Activated CD4-positive, alpha-beta T cell treated with anti-CD3 and anti-CD28 coated beads, Interleukin-2, amount 50 U/mL, for 16 hours (primary cell): ENCODE measurements at regions not wholly inside any gene's neighbourhood (a gene's known extent, or its start where the extent isn't known, plus 50 kb on each side); places are given as distances from the start of the nearest gene placed in this dataset.

Experiments
- DNase-seq: peaks from one replicate; pipeline ENCODE4 v3.0.0-alpha.2; 2020

DNA sequence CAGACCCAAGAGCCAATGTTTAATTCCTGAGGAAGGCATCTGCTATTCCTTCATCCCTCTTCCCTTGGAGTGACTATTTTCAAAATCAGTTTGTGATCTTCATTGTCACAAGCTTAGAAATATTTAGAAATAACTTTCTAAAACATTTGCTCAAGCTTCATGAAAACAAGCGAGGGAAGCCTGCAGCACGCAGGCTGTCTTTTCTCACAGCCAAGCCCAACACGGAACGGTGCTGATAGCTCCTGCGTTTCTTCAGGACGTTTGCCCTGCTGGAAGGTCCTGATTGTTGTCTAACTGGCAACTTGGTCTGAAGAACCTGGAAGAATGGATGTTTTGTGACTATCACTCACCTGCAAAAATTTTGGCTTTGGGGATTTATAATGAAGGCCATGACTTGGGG is 152.5 kb downstream of the FGF9 start:
- DNase-seq = no peak

DNA sequence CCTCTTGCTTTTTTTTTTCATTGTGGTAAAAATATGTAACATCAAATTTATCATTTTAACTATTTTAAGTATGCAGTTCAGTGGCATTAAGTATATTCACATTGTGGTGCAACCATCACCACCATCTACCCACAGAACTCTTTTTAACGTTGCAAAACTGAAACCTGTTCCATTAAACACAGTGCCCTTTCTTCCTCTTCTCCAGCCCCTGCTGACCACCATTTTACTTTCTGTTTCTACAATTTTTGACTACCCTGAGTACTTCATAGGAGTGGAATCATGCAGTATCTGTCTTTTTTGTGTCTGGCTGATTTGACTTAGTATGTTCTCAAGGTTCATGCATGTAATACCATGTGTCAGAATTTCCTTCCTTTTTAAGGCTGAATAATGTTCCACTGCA is 153.1 kb downstream of the FGF9 start:
- DNase-seq = no peak

DNA sequence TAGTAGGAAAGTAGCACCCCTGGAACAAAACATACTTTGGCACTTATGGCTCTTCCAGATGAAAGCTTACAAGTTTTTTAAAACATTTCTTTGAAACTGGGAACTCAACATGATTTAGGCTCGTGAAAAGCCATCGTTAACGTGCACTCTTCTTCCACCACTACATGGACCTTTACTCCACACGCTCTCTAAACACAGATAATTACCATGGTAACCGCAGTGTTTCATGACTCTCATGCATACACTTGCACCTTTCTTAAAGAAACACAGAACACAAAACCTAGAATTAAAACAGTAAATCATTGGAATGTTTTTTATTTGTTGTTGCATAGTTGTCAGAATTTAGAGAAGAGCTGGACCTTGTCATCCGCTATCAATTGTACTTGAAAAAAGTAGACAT is 154.3 kb downstream of the FGF9 start:
- DNase-seq = no peak

DNA sequence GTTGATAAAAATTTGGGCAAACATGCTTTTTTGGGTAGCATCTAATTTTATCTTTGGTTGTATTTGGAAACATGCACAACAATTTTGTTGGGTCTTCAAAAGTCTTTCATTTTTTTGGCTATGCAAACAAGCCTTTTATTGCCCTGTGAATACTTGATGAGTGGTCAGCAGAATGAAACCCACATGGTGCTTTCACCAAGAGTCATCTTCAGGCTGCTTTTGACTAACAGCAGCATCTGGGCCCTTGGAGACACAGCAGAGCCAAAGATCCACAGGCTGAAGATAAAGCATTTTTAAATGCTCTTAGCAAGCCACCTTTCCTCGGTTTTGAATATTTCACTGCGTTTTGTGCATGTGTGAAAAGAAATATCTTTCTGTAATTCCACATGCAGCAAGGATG is 154.9 kb downstream of the FGF9 start:
- no peak for DNase-seq

DNA sequence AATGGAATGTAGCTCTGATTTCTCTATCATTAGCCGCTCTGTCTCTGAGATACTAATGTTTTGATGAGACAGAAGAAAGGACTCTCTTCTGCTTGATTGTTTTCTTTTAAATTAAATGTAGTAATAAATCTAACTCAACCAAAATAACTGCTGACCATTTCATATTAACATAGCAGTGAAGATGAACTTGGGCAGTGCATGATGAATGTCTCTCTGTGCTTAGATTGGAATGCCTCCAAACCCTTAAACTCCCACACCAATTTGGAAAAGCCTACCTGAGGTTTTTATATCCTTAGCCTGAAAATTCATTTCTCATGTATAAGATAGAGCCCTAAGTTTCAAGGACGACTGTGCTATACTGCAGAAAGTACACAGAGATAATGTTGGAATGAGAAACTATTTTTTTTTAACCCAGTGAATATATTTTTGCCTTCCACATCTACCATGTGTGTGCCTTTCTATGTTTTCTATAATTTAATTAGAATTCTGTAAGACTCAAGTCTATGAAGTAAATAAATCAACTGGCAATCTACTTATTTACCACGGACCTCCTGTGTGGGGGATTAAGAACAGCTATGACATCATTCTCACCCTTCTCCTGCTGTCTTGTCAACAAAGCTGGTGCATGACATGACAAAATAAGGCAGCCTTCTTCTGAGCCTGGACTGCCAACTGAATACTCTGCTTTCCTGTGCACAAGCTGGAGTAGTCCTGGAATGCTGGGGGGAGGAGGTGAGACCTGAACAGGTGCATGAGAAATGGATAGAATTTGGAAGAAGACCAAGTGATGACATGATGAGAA is 155.5 kb downstream of the FGF9 start:
- no peak for DNase-seq

DNA sequence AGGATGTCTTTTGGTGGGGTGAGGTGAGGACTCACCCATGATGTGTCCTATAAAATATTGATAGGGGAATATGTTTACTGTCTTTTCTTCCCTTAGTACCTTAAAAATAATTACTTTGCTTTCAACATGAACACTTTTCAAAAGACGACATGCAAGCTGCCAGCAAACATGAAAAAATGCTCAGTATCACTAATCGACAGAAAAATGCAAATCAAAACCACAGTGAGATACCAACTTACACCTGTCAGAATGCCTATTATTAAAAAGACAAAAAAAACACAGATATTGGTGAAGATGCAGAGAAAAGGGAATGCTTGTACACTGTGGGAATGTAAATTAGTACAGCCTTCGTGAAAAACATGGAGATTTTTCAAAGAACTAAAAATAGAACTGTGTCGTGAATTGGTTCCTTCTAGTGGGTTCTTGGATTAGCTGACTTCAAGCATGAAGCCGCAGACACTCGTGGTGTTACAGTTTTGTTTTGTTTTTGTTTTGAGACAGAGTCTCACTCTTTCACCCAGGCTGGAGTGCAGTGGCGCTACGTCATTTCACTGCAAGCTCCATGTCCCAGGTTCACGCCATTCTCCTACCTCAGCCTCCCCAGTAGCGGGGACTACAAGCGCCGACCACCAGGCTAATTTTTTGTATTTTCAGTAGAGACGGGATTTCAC is 160.9 kb downstream of the FGF9 start:
- no peak for DNase-seq

DNA sequence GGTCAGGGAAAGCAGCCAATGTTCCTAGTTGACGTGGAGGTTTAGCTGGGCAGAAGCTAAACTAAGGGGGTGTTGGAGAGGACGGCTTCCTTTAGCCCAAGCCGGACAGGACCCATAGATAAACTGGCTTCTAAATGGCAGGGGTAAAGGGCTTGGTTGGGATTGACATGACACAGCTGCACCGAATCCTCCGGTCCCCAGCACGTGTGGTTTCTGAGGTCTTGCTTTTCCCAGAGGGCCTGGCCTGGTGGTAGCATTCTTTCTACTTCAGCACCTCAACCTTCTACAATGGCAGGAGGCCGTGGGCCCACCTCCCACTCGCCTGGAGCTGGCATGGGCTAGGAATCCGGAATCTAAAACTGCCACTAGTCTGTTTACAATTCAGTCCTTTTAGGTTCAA is 163.0 kb downstream of the FGF9 start:
- DNase-seq = no peak

DNA sequence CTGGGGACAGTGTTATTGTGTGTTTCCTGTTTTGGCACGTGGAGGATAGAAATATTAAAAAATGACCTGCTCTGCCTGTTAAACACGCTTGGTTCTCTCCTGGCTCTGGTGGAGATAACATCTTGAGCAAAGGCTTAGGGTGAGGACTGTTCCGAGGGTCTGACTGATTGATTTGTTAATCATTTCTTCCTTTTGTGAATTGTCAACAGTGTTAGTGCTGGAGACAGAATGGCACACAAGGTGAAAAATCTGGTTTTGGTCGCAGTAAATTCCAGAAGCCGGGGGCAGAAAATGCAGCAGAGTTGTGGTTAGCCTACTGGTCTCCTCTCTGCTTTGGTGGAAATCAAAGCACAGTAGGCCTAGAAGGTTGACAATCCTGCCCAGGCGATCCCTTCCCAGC is 163.6 kb downstream of the FGF9 start:
- DNase-seq = no peak

DNA sequence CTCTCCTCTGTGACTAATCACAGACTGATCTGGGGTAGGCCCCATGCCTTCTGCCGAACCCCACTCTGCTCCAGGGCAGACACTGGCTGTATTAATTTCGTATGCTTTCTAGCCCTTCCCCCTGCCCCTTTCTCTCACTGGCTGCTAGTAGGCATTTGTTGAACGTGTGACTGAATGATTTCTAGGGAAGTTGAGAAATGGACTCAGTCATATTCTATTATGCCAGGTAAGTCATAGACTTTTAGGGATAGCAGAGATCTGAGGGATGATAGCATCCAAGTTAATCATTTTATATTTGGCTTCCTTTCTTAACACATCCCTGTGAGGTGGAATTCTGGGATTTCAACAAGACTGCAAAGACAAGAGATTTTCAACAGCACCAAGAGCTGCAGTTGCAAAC is 166.4 kb downstream of the FGF9 start:
- DNase-seq = no peak

DNA sequence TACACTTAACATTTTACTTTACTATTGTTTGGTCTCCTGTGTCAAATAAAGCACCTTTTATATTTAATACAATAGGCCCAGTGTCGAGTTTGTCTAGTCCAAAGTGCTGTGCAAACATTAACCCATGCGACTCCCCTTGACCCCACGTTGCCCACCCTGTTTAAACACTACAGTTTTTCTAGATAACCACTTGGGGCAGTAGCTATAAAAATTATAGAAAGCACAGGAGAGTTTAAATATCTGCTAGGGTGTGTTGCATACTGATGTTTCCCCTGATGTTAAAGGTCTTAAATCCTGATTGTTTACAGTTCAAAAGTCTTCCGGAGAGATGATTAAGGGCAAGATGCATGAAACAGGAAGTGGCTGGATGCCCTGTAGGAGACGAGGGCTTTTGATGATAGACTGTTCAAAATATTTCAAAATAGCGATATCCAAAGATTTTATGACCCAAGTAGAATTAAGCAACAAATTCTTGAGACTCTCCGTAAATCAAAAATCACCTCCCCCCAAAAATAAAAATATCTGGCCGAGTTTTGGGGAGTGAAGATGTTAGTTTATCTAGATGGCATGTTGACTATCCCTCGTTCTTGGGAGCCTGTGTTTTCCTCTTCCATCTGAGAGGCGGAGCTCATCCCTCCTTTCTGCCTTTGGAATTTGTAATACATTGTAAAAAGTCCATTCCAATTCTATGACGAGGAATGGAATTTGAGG is 167.1 kb downstream of the FGF9 start:
- DNase-seq = no peak

DNA sequence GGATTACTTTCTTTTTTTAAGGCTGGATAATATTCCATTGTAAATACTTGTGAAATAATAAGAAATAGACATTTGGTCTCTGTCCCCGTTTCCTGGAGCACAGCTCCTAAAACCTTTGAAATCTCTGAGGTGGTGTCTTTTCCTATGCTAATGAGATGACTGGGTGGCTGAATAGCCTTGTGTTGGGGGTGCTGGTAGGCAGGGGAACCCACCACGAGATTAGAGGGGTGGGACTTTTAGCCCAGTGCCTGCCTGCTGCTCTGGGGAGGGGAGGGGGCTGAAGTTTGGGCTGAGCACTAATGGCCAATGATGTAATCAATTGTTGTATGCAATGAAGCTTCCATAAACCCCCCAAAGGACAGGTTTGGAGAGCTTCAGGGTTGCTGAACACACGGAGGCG is 175.7 kb downstream of the FGF9 start:
- no peak for DNase-seq

DNA sequence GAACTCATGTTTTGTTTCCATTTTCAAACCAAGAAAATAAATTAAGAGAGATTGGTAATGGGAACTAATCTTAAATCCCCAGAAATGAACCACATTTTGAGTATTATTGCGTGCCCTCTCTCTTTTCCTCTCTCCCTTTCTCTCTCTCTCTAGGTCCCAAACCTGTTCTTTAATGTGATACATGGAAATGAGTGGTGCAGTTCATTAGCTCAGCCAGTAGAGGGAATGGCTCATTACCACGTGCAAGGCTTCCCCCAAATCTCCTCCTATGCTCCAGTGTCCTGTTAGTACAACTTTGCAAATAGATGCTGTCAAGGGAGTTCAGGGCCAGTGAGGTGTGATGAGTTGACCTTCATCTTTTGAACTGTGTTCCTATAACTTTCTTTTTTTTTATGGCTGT is 178.4 kb downstream of the FGF9 start:
- peak; percentile 23 for DNase-seq

DNA sequence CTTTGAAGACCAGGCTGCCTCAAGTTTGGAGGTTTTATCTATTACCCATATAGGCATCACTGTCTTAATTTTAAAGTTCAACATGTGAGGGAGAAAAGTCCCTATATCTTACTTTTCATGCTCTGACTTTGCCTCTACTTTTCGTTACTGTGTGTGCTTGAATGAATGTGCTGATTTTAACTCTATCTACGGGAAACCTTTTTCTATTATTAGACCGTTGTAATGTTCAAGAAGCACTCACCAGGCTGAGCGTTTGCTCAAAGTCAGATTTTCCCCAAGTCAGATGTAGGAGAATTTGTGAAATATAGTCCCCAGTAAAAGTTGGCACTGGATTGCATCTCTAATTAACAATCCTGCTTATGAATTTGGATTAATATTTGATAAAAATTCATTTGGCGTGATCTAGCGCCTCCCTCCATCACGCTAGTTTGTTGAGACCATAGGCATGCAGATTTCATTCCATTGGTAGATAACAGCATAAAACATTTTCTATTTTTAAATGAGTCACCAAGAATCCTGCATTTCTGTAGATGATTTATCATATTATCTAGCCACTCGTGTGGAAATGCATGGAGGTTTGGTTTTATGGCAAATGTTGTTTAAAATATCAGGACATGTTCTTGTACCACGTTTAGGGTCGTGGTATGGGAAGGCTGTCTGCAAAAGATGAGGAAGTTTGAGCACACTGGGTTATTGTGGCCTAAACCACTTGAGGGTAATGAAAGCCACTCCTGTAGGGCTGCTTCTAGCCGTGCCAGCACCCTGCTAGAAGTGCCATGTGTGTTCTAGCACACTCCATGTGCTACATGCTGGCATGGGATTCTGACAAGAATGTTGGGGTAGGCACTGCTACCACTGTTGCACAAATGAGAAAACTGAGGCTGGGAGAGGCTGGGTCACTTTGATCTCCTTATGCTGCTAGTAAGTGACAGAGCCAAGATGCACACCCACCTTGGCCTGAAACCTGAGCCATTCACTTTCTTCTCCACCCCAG is 179.4 kb downstream of the FGF9 start:
- no peak for DNase-seq

DNA sequence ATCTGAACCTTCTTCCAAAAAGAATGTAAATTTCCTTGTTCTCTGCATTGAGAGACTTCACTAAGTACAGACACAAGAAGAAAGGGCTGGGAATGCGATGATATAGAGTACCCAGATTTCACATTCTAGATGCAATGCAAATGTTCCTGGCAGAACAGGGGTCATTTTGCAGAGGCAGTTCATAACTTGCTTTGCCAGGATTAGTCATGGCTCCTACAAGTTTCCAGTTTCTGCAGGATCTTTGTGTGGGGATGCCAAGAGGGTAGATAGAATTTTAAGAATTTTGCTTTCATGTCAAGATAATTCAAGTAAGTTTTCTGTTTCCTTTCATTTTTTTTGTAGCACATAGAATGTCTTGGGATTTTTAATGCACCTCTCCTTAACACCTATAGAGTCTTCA is 181.2 kb downstream of the FGF9 start:
- DNase-seq = no peak

DNA sequence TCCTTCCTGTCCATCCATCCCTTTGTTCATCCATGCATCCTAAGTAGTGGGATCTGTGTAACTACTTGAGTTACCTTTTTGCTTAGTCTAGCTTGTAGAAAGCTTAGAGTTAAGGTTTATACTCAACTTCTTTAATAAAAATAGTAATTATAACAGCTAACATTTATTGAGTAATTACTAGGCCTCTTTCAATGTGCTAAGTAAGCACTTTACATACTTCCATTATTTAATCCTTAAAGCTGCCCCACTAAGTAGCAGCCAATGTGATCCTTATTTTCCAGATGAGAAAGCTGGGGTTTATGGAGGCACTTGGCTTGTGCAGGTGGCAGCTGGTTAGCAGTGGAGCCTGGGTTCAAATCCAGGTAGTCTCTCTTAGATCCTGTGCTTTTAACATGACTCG is 182.9 kb downstream of the FGF9 start:
- DNase-seq = no peak

DNA sequence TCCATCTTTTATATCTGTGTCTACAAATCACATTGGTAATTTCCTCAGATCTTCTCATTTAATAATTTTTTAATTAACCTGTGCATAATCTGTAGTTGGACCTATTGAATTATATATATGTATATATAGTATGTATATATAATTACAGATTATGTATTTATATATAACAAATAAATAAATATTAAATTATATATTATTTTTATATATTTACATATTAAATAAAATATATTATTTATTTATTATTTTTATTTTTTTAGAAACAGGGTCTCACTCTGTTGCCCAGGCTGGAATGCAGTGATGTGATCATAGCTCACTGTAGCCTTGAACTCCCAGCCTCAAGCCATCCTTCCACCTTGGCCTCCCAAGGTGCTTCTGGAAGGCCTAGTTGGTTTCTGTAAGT is 197.9 kb downstream of the FGF9 start:
- no peak for DNase-seq

DNA sequence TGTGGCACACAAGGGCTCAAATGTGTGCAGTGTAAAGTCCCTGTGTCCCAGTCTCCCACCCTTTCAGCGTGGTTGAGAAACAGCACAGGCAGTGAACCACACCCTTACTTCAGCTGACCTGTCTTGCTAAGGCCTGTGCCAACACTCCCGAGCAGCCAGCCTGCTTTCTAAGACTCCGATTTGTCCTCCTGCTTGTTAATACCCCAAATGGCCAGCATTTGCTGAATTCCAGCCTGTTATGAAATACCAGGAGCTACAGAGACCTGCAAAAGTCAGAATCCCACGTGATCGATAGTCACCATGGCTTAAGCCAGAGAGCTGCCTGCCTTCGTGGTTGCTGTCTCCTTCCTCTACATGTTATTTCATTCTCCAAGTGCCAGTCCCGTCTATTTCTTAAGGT is 200.5 kb downstream of the FGF9 start:
- no peak for DNase-seq

DNA sequence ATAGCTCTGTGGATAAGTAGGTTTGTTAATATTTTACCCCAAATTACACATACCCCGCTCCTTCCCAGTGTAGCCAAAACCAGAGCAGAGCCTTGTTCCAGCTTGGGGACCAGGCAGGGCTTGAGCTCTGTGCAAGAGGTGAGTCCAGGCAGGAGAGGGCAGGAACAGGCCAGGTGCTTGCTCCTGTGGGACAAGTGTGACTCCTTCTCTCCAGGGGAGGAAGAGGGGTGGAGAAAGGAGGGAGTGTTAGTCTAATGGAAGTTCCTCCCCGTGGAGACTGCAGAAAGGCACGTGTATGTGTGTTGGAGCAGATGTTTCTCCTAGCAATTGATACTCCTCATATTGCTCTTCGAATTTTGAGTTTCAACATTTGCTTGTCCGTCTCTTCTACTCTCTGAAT is 201.0 kb downstream of the FGF9 start:
- DNase-seq = no peak

DNA sequence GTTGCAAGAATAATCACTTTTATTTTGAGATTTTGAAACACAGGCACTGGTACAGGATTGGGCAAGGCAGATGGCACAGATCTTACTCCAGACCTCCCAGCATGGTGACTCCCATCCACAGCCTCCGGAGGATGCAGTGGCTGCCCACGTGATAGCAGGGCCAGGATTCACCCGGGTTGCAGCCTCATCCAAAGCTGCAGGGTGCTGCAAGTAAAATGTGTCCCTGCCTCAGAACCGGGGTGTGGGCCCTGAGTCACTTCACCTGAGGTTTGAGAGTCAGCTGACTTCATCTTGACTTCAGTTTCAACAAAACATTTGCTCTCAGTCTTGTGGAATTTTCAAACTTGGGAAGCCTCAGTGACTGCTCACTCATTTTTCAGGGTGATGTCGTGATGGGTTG is 201.9 kb downstream of the FGF9 start:
- no peak for DNase-seq

DNA sequence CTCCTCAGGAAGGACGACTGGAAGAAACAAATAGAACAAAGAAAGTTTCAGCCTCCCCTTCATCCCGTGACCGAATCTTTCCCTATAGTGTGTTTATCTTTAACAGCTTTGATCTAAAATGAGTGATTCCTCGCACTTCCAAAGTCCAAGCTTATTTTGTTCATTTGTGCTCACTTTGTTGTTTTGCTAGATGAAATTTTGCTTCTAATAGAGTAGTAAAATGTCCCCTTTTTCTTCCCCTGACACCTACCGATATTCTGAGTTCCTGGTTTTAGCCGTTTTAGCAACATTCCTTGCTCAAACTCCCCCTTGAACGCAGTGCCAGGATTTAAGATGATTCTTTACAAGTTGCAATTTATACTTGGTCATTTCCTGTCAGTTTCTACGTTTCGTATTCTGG is 204.2 kb downstream of the FGF9 start:
- no peak for DNase-seq

DNA sequence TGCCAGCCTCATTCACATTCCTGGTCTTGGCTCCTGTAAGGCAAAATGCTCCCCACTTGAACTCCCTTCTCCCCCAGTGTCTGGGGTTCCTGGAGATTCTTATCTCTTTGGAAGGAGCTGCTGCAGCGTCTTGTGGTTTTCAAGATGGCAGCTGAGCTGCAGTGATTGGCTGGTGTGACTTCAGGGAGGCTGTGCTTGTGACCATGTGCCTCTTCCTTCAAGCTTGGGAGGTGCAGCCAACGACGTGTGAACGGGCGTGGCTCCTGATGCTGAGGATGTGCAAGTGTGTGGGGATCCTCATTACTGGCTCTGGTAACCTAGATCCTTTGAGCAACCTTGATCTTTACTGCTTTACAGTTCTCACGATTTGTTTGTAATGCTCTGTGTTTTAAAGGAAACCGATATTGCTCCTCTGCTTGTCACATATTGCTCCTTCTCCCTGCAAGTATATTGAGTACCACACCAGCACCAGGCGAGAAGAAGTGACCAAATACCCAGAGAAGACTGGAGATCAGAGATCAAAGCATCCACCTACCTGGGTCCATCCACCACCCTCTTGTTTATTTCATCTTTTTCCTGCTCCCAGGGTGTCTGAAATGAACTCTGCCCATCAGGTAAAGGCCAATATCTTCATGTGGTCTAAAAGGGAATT is 208.5 kb downstream of the FGF9 start:
- DNase-seq = no peak

DNA sequence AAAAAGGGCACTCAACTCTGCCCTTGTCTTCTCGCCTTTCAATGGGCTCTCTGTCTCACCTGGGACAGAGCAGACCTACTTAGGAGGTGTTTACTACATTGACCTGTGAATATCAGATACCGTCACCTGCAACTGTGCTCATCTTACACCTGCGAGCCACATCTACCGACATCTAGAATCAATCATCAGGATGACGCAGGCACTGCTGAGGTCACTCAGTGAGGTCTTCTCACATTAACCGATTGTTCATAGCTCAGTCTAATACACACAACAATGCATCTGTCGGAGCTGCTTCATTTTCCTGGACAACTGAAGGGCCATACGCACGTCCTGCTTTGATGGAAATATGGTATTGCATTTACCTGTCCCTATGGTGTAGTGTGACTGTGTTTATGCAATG is 211.9 kb downstream of the FGF9 start:
- no peak for DNase-seq
